Bronchial epithelial cell (primary cell): ENCODE measurements at regions not wholly inside any gene's neighbourhood (a gene's known extent, or its start where the extent isn't known, plus 50 kb on each side); places are given as distances from the start of the nearest gene placed in this dataset.
A peak's percentile ranks its signal among the peaks of the same experiment; 100 is the strongest.

ENCODE experiments used
- DNase-seq: peaks from one replicate; pipeline ENCODE4 v3.0.0-alpha.2; 2010; ENCODE audit warnings: low read depth
- FAIRE-seq: peaks from 2 replicates; lab custom pipeline; 2011; peaks lifted over from hg19 to GRCh38; lab: Jason Lieb, UNC
- H3K27me3 ChIP-seq: 2 replicates; pipeline ENCODE4 v1.5.1; 2011; ENCODE audit warnings: low read length; ENCODE audit not compliant: control insufficient read depth, insufficient read depth
- H3K36me3 ChIP-seq: 2 replicates; pipeline ENCODE4 v1.5.1; 2011; ENCODE audit warnings: low read length; ENCODE audit not compliant: control insufficient read depth, insufficient read depth
- H3K4me3 ChIP-seq: 2 replicates; pipeline ENCODE4 v1.5.1; 2011; ENCODE audit warnings: mild to moderate bottlenecking, low read depth, low read length, control low read depth
- TF ChIP-seq, protein P1 (sequence below): IDR thresholded peaks from 2 replicates; pipeline ENCODE4 v1.5.1; 2011; ENCODE audit warnings: mild to moderate bottlenecking, moderate library complexity, low read length, control low read depth, inconsistent platforms; ENCODE audit not compliant: insufficient read depth, severe bottlenecking

DNA sequence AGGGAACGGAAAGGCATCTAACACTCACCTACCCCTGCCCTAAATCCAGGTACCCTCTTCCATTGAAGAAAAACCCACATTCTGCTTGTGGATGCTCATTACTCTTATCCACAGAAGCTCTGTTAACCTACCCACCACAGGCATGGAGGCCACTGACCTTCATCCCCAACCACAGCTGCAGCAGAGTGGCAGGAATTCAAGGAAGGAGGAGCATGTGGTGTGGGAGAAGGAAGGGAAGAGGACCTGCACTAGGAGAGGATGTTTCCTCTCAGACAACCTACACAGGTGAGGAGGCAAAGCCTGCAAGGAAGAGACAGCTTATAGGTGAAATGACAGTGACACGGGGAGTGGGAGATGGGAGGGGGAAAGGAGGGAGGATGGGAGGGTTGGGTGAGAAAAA lies 192.5 kb upstream of the TSC22D2 start:
- TF ChIP-seq, protein P1, sequence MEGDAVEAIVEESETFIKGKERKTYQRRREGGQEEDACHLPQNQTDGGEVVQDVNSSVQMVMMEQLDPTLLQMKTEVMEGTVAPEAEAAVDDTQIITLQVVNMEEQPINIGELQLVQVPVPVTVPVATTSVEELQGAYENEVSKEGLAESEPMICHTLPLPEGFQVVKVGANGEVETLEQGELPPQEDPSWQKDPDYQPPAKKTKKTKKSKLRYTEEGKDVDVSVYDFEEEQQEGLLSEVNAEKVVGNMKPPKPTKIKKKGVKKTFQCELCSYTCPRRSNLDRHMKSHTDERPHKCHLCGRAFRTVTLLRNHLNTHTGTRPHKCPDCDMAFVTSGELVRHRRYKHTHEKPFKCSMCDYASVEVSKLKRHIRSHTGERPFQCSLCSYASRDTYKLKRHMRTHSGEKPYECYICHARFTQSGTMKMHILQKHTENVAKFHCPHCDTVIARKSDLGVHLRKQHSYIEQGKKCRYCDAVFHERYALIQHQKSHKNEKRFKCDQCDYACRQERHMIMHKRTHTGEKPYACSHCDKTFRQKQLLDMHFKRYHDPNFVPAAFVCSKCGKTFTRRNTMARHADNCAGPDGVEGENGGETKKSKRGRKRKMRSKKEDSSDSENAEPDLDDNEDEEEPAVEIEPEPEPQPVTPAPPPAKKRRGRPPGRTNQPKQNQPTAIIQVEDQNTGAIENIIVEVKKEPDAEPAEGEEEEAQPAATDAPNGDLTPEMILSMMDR, result no peak
- FAIRE-seq, result peak; percentile 36
- no peak overlapping the region for H3K4me3 ChIP-seq
- H3K36me3 ChIP-seq, result no peaks in the 10 kb centered on the region
- H3K27me3 ChIP-seq, result no peaks in the 10 kb centered on the region
- DNase-seq, result no peak

DNA sequence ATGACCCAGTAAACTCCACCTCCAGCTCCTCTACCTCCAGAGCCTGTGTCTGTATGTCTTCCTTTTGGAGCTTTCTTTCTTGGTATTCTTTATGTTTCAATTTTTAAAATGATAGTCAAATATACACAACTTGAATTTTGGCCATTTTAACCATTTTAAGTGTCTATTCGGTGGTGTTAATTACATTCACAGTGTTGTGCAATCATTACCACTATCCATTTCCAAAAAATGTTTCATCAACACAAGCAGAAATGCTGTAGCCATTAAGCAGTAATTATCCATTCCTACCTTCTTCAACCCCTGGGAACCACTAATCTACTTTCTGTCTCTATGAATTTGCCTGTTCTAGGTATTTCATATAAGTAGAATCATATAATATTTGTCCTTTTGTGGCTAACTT lies 194.5 kb upstream of the TSC22D2 start:
- FAIRE-seq (no peak), DNase-seq (peak; percentile 19)
- no peak overlapping the region for H3K4me3 ChIP-seq
- H3K27me3 ChIP-seq, result no peaks in the 10 kb centered on the region
- H3K36me3 ChIP-seq, result no peaks in the 10 kb centered on the region
- TF ChIP-seq, protein P1, result no peak

DNA sequence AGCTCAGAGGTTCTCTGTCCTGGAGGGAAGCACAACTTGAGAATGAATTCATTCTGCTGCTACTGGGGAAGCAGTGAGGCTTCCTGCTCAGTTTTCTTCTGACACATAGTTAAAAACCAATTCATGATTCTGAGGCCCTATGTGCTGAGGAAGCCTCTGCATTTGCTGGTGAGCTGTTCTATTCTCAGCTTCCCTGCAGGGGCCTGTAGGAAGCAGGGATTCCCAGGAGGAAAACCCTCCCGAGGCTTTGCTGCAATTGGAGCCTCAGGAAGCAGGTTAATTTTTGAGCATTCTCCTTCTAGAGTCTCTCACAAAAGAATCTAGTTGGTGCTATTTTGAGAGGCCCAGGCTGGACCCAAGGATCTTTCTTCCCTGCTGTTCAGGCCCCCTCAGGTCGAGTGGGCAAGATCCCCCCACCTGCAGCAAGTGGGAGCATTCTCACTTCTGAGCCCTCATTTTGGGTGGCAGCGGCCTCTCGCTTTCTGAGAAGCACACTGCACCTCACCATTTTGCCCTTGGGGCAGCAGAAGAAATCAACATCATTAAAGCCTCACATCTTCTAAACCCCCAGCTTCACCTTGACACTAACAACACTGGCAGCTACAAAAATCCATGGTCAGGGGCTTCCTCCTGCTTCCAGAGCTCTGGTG lies 197.5 kb upstream of the TSC22D2 start:
- no peak for FAIRE-seq
- no peaks in the 10 kb centered on the region for H3K27me3 ChIP-seq
- no peak overlapping the region for H3K4me3 ChIP-seq
- DNase-seq, result no peak
- TF ChIP-seq, protein P1, result no peak
- H3K36me3 ChIP-seq, result no peaks in the 10 kb centered on the region

DNA sequence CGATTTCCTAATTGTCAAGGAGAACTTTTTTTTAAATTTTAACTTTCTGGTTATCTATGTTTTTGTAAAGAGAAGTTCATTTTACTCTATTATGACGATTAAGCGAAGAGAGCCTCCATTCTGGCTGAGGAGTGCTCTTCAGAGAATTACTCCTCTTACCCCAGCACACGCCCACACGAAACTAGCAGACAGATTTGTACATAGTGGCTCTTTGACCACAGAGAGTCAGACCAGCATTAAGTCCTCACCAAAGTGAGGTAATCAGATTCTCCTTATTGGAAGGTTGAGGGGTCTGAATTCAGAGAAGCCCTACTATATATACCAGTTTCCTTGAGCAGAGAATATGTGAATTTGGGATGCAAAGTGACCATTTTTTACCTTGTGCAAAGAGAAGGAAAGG lies 204.8 kb upstream of the TSC22D2 start:
- no peak for FAIRE-seq
- no peak overlapping the region for H3K4me3 ChIP-seq
- H3K27me3 ChIP-seq, result no peaks in the 10 kb centered on the region
- TF ChIP-seq, protein P1, result no peak
- no peaks in the 10 kb centered on the region for H3K36me3 ChIP-seq
- no peak for DNase-seq

DNA sequence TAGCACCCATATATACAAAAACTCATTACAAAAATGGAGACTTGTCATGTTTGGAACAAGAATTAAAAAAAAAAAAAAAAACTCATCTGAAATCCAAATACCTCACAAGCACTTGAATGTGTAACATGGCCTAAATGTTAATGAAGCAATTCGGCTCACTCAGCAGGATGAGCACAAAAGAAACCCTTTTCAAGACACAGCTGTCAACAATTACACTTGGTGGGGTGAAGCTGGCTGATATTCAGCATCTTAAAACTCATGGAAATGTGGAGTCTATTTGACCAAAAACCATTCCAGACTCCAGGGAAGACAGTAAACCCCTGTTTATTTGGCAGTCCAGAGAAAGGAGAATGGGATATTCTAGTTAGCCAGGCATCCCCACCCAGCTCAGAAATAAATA lies 205.4 kb upstream of the TSC22D2 start:
- Histone ChIP-seq H3K4me3 (no peak overlapping the region), H3K36me3 (no peaks in the 10 kb centered on the region), H3K27me3 (no peaks in the 10 kb centered on the region)
- FAIRE-seq, result no peak
- no peak for DNase-seq
- TF ChIP-seq, protein P1, result no peak

DNA sequence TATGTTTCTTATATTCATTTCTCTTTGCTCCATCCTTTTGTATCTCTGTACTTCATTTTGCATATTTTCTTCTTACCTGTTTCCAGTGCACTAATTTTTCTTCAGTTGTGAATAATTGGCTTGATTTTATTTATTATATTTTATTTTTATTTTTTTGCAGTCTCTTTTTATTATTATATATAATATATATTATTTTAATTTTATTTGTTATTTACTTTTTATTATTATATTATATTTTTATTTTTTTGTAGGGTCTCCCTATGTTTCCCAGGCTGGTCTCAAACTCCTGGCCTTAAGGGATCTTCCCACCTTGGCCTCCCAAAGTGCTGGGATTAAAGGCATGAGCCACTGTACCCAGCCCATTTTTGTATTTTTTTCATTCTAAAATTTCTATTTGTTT lies 213.1 kb upstream of the TSC22D2 start:
- no peak for FAIRE-seq
- no peaks in the 10 kb centered on the region for H3K27me3 ChIP-seq
- no peak for DNase-seq
- H3K4me3 ChIP-seq, result no peak overlapping the region
- TF ChIP-seq, protein P1, result no peak
- no peaks in the 10 kb centered on the region for H3K36me3 ChIP-seq
